ENCODE measurements at regions not wholly inside any gene's neighbourhood (a gene's known extent, or its start where the extent isn't known, plus 50 kb on each side); places are given as distances from the start of the nearest gene placed in this dataset.

DNA sequence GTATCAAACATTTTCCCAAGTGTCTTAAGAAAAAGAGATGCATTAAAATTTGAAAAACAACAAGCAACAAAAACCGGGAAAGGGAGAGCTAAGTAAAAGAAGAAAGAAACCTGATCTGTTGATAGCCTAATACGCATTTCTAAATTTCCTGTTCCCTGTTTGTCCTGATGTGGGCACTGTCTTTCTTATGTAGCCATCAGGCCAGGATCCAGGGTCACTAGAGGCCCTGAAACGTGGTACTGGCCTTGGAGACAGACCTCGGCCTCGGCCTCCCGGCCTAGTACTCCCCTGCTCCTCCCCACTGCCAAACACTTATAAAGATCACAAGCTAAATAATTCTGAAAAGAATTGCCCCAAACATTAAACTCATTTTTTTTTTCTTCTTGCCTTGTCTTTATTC, 547.2 kb downstream of the IRX1 start:
- TF ChIP-seq CTCF (IDR thresholded peaks at IDR 0.05): no peak
- TF ChIP-seq POLR2A (IDR thresholded peaks at IDR 0.05): no peak
